ENCODE measurements at regions not wholly inside any gene's neighbourhood (a gene's known extent, or its start where the extent isn't known, plus 50 kb on each side); places are given as distances from the start of the nearest gene placed in this dataset.

DNA sequence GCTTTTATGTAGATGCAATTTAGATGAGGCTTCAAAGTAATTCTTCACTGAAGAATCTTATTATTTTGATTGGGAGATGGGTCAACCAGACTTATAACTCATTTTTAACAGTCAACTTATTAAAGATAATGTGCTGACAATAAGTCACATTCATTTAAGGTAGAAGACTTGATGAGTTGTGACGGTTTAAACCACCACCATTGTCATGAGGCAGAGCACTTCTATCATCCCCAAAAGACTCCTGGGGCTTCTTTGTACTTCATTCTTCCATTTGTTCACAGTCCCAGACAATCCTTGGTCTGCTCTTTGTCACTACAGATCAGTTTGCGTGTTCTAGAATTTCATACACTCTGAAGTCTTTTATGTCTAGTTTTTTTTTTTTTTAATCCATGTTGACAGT lies 346.1 kb downstream of the RASEF start:
- Histone ChIP-seq H3K9me2 (replicated peaks; ENCODE audit: control insufficient read depth, low read length) (no peaks in the 10 kb centered on the region), H3K79me2 (ENCODE audit: control insufficient read depth, low read length) (no peaks in the 10 kb centered on the region), H3K4me3 (ENCODE audit: low read length) (no peak overlapping the region), H4K20me1 (ENCODE audit: control insufficient read depth, insufficient read depth, low read depth, low read length) (no peaks in the 10 kb centered on the region), H3F3A (ENCODE audit: control insufficient read depth, insufficient read depth) (no peaks in the 10 kb centered on the region), H3K4me1 (ENCODE audit: control insufficient read depth, low read length) (no peaks in the 10 kb centered on the region), H3K27me3 (ENCODE audit: control insufficient read depth, low read length) (no peaks in the 10 kb centered on the region), H3K4me2 (ENCODE audit: low read length) (no peak overlapping the region), H3K36me3 (ENCODE audit: control insufficient read depth, low read length) (no peaks in the 10 kb centered on the region), H3K27ac (ENCODE audit: low read depth, low read length) (no peak overlapping the region), H3K9me3 (ENCODE audit: control insufficient read depth, insufficient read depth, low read length) (no peaks in the 10 kb centered on the region)
- TF ChIP-seq, protein P1, sequence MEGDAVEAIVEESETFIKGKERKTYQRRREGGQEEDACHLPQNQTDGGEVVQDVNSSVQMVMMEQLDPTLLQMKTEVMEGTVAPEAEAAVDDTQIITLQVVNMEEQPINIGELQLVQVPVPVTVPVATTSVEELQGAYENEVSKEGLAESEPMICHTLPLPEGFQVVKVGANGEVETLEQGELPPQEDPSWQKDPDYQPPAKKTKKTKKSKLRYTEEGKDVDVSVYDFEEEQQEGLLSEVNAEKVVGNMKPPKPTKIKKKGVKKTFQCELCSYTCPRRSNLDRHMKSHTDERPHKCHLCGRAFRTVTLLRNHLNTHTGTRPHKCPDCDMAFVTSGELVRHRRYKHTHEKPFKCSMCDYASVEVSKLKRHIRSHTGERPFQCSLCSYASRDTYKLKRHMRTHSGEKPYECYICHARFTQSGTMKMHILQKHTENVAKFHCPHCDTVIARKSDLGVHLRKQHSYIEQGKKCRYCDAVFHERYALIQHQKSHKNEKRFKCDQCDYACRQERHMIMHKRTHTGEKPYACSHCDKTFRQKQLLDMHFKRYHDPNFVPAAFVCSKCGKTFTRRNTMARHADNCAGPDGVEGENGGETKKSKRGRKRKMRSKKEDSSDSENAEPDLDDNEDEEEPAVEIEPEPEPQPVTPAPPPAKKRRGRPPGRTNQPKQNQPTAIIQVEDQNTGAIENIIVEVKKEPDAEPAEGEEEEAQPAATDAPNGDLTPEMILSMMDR (IDR thresholded peaks at IDR 0.05; ENCODE audit: low read depth, low read length, poor library complexity, severe bottlenecking) = no peak
- TF ChIP-seq EZH2phosphoT487 (IDR thresholded peaks at IDR 0.05; ENCODE audit: borderline replicate concordance, low read length) = no peak

DNA sequence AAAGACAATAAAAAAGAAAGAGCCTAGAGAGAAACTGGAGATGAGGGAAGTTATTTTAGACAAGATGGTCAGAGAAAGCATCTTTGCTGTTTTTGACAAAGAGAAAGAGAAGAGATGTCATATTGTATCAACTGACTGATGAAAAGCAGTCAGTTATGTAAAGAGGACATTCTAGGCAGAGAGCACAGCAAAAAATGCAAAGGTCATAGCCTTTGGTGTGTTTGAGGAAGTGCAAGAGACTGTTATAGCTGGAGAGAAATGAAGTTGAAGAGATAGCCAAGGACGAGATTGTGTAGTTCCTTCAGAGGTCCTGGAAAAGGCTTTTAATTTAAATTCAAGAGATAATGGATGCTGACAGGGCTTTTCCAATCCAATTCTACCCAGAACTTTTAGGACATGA lies 342.4 kb downstream of the RASEF start:
- H3K27me3 ChIP-seq (ENCODE audit: control insufficient read depth, low read length) = no peaks in the 10 kb centered on the region
- H3K4me2 ChIP-seq (ENCODE audit: low read length) = no peak overlapping the region
- no peak overlapping the region for H3K4me3 ChIP-seq (ENCODE audit: low read length)
- H3F3A ChIP-seq (ENCODE audit: control insufficient read depth, insufficient read depth) = no peaks in the 10 kb centered on the region
- no peaks in the 10 kb centered on the region for H3K36me3 ChIP-seq (ENCODE audit: control insufficient read depth, low read length)
- TF ChIP-seq, protein P1 (IDR thresholded peaks at IDR 0.05; ENCODE audit: low read depth, low read length, poor library complexity, severe bottlenecking) = no peak
- no peak for TF ChIP-seq EZH2phosphoT487 (IDR thresholded peaks at IDR 0.05; ENCODE audit: borderline replicate concordance, low read length)
- H3K79me2 ChIP-seq (ENCODE audit: control insufficient read depth, low read length) = no peaks in the 10 kb centered on the region
- no peaks in the 10 kb centered on the region for H3K9me3 ChIP-seq (ENCODE audit: control insufficient read depth, insufficient read depth, low read length)
- H3K27ac ChIP-seq (ENCODE audit: low read depth, low read length) = no peak overlapping the region
- H4K20me1 ChIP-seq (ENCODE audit: control insufficient read depth, insufficient read depth, low read depth, low read length) = no peaks in the 10 kb centered on the region
- H3K4me1 ChIP-seq (ENCODE audit: control insufficient read depth, low read length) = no peaks in the 10 kb centered on the region
- H3K9me2 ChIP-seq (replicated peaks; ENCODE audit: control insufficient read depth, low read length) = no peaks in the 10 kb centered on the region

DNA sequence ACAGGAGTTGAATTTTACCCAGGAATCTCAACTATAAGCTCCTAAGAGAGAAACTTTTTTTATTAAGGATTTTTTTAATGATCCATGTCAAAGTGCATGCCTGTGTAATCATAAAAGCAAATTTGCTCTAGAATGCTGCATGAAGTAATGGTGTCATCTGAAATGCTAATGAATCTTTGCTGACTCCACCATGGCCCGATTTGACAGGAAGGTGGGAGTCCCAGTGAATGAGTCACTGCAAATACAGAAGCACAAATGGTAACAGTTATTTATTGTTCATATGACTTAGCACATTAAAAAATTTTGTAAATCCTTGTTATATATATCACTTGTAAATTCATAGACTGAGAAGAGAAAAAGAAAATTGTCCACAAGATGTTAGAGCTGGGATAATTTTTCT lies 341.3 kb downstream of the RASEF start:
- Histone ChIP-seq H3K4me2 (ENCODE audit: low read length) (no peak overlapping the region), H3K27ac (ENCODE audit: low read depth, low read length) (no peak overlapping the region), H3K4me3 (ENCODE audit: low read length) (no peak overlapping the region), H3K9me2 (replicated peaks; ENCODE audit: control insufficient read depth, low read length) (no peaks in the 10 kb centered on the region), H3F3A (ENCODE audit: control insufficient read depth, insufficient read depth) (no peaks in the 10 kb centered on the region), H3K36me3 (ENCODE audit: control insufficient read depth, low read length) (no peaks in the 10 kb centered on the region), H4K20me1 (ENCODE audit: control insufficient read depth, insufficient read depth, low read depth, low read length) (no peaks in the 10 kb centered on the region), H3K27me3 (ENCODE audit: control insufficient read depth, low read length) (no peaks in the 10 kb centered on the region), H3K79me2 (ENCODE audit: control insufficient read depth, low read length) (no peaks in the 10 kb centered on the region), H3K9me3 (ENCODE audit: control insufficient read depth, insufficient read depth, low read length) (no peaks in the 10 kb centered on the region), H3K4me1 (ENCODE audit: control insufficient read depth, low read length) (no peaks in the 10 kb centered on the region)
- TF ChIP-seq, protein P1 (IDR thresholded peaks at IDR 0.05; ENCODE audit: low read depth, low read length, poor library complexity, severe bottlenecking) = no peak
- no peak for TF ChIP-seq EZH2phosphoT487 (IDR thresholded peaks at IDR 0.05; ENCODE audit: borderline replicate concordance, low read length)

DNA sequence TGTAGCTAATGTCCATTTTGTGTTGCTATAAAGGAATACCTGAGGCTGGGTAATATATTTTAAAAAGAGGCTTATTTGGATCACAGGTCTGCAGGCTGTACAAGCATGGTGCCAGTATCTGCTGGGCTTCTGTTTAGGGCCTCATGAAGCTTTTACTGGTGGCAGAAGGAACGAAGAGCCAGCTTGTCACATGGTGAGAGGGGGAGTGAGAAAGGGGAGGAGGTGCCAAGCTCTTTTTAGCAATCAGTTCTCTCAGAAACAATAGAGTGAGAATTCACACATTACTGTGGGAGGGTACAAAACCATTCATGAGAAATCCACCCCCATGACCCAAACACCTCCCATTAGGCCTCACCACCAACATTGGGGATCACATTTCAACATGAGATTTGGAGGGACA lies 340.9 kb downstream of the RASEF start:
- no peaks in the 10 kb centered on the region for H3K79me2 ChIP-seq (ENCODE audit: control insufficient read depth, low read length)
- TF ChIP-seq, protein P1 (IDR thresholded peaks at IDR 0.05; ENCODE audit: low read depth, low read length, poor library complexity, severe bottlenecking) = no peak
- TF ChIP-seq EZH2phosphoT487 (IDR thresholded peaks at IDR 0.05; ENCODE audit: borderline replicate concordance, low read length) = no peak
- no peak overlapping the region for H3K4me2 ChIP-seq (ENCODE audit: low read length)
- no peaks in the 10 kb centered on the region for H4K20me1 ChIP-seq (ENCODE audit: control insufficient read depth, insufficient read depth, low read depth, low read length)
- H3K4me3 ChIP-seq (ENCODE audit: low read length) = no peak overlapping the region
- H3K9me3 ChIP-seq (ENCODE audit: control insufficient read depth, insufficient read depth, low read length) = no peaks in the 10 kb centered on the region
- no peaks in the 10 kb centered on the region for H3K4me1 ChIP-seq (ENCODE audit: control insufficient read depth, low read length)
- no peaks in the 10 kb centered on the region for H3K36me3 ChIP-seq (ENCODE audit: control insufficient read depth, low read length)
- H3F3A ChIP-seq (ENCODE audit: control insufficient read depth, insufficient read depth) = no peaks in the 10 kb centered on the region
- H3K27ac ChIP-seq (ENCODE audit: low read depth, low read length) = no peak overlapping the region
- H3K9me2 ChIP-seq (replicated peaks; ENCODE audit: control insufficient read depth, low read length) = no peaks in the 10 kb centered on the region
- H3K27me3 ChIP-seq (ENCODE audit: control insufficient read depth, low read length) = no peaks in the 10 kb centered on the region

All from DOHH2 (cell line).